Effector memory CD8-positive, alpha-beta T cell (primary cell): ENCODE measurements at regions not wholly inside any gene's neighbourhood (a gene's known extent, or its start where the extent isn't known, plus 50 kb on each side); places are given as distances from the start of the nearest gene placed in this dataset.

ENCODE experiments used
- ATAC-seq: fragments of 150-1000 bp; cut with Tn5 transposase; replicated peaks from 2 replicates; pipeline ENCODE4 v1.10.0; 2021; ENCODE audit warnings: mild to moderate bottlenecking, moderate library complexity
- DNase-seq, 3 experiments: peaks; one replicate each; pipeline ENCODE4 v3.0.0; 2021
- H3K27ac Mint-ChIP-seq, 2 donors: one replicate each; pipeline ENCODE4 v1.8.0; 2022; ENCODE audit warnings: mild to moderate bottlenecking in 2 of 2, mixed read lengths in 2 of 2, moderate library complexity in 2 of 2
- H3K27me3 Mint-ChIP-seq, 2 donors: one replicate each; pipeline ENCODE4 v1.8.0; 2022; ENCODE audit warnings: mixed read lengths in 2 of 2
- H3K36me3 Mint-ChIP-seq: one replicate; pipeline ENCODE4 v1.8.0; 2022; ENCODE audit warnings: mild to moderate bottlenecking, moderate library complexity, mixed read lengths; ENCODE audit not compliant: insufficient read depth
- H3K4me1 Mint-ChIP-seq, 2 donors: one replicate each; pipeline ENCODE4 v1.8.0; 2022; ENCODE audit warnings: low read depth in 2 of 2, mixed read lengths in 2 of 2
- H3K4me3 Mint-ChIP-seq, 2 donors: one replicate each; pipeline ENCODE4 v1.8.0; 2022; ENCODE audit warnings: mild to moderate bottlenecking in 2 of 2, mixed read lengths in 2 of 2, moderate library complexity in 2 of 2
- H3K9me3 Mint-ChIP-seq, 2 donors: one replicate each; pipeline ENCODE4 v1.8.0; 2022; ENCODE audit warnings: mixed read lengths in 2 of 2

DNA sequence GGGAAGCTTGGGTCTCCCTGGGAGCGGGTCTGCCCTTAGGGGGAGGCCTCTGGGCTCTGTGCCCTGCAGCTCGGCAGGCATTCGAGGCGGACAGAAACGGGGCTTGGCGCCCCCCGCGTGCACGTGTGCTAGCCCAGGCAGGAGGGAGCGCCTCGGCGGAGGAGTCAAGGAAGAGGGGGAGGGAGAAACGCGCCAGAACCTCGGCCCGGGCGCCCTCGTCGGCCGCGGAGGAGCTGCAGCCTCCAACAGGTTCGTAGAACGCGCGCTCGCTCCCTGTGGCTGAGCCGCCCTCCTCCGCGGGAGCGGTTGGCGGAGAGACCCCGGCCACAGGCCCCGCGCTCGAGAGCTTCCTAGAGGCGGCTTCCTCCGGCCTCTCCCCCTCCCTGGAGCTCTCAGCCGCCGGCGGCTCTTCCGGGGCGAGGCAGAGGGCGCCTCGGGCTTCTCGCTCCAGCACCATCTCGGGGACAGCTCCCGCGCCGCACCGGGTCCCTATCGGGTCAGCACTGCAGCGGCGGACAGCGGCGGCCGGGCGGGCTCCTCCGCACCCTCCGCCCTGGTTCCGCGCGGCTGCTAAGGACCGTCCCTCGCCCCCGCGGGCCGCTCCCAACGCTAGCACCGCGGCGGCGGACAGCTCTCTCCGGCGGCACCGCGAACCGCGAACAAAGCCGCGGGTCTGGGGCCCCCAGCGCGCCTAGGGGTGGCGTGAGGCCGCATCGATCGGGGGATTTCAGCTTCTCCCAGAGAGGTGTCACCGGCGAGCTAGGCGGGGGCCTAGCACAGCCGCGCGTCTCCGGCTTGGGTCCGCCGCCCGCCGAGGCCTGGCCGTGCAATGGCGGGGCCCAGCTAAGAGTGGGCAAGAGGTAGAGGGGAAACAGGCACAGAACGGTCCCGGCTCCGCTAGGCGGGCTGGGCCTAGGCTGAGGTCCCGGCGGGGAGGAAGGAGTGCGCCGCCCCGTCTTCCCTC is 74.6 kb upstream of the CPLX2 start:
- H3K36me3 Mint-ChIP-seq: peaks cover 2% of the 10 kb centered on the region
- H3K4me3 Mint-ChIP-seq: peak overlapping the region in 1 of 2 donors; percentile 13
- DNase-seq (peak; percentile 61 to 66 (median 64)), ATAC-seq (peak; percentile 98)
- H3K27ac Mint-ChIP-seq: no peak overlapping the region
- H3K9me3 Mint-ChIP-seq: no peaks in the 10 kb centered on the region
- peaks cover 85 to 93% of the 10 kb centered on the region in 2 donors for H3K27me3 Mint-ChIP-seq
- peaks cover 8% of the 10 kb centered on the region in 2 donors for H3K4me1 Mint-ChIP-seq

- H3K9me3 Mint-ChIP-seq: no peaks in the 10 kb centered on the region
- H3K27me3 Mint-ChIP-seq: peaks cover 79 to 93% of the 10 kb centered on the region in 2 donors
- H3K36me3 Mint-ChIP-seq: peaks cover 2% of the 10 kb centered on the region
- H3K27ac Mint-ChIP-seq: no peak overlapping the region
- peak overlapping the region; percentile 7 to 16 for H3K4me3 Mint-ChIP-seq
- ATAC-seq (no peak), DNase-seq (no peak)
- H3K4me1 Mint-ChIP-seq: peaks cover 8% of the 10 kb centered on the region in 2 donors
Observed at GRCh38 chr5:175797521-175798038, 73.8 kb upstream of the CPLX2 start.

- no peak overlapping the region for H3K27ac Mint-ChIP-seq
- H3K27me3 Mint-ChIP-seq: peaks cover 78 to 93% of the 10 kb centered on the region in 2 donors
- no peaks in the 10 kb centered on the region for H3K9me3 Mint-ChIP-seq
- H3K4me1 Mint-ChIP-seq: peaks cover 8% of the 10 kb centered on the region in 2 donors
- DNase-seq (no peak), ATAC-seq (no peak)
- H3K36me3 Mint-ChIP-seq: peaks cover 2% of the 10 kb centered on the region
- H3K4me3 Mint-ChIP-seq: no peak overlapping the region
Observed at GRCh38 chr5:175798626-175799025, 72.8 kb upstream of the CPLX2 start.

DNA sequence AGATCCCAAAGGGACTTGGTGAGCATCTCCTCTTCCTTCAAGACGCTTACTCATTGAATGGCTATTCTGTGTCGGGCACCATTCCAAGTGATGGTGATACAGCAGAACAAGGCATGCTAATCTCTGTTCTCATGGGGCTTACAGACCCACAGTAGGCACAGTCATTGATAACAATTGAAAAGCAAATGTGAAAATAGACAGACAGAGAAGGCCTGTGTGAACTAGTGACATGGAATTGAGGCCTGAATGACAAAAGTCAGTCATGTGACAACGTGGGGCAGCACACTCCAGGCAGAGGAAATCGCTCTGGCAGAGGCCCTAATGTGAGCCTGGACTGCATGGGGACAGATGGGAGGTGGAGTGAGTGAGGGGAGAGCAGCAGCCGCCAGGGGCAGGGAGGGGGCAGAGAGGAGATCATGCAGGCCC is 70.7 kb upstream of the CPLX2 start:
- Mint-ChIP-seq H3K36me3 (peaks cover 2% of the 10 kb centered on the region), H3K27me3 (peaks cover 71 to 89% of the 10 kb centered on the region in 2 donors), H3K4me3 (no peak overlapping the region), H3K9me3 (no peaks in the 10 kb centered on the region), H3K27ac (no peak overlapping the region), H3K4me1 (peaks cover 8% of the 10 kb centered on the region in 2 donors)
- DNase-seq (no peak), ATAC-seq (no peak)

DNA sequence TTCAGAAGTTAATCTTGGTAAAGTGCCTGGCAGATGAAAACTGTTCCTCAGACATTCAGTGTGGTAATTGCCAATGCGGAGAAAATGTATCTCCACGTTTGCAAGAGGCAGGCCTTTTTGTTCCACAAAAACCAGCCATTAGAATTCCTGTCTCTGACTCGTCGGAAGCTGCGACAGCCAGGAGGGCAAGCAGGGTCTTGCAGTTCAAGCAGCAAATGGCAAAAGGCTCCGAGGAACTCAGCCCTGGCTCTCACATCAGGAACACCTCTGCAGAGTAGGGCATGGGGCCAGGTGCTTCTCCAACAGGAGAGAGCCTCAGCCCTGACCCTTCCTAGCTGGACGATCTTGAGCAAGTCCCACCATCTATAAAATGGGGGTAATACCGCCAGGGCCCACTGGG is 69.0 kb upstream of the CPLX2 start:
- Mint-ChIP-seq H3K36me3 (peaks cover 2% of the 10 kb centered on the region), H3K9me3 (no peaks in the 10 kb centered on the region), H3K27ac (no peak overlapping the region), H3K4me1 (peaks cover 6 to 7% of the 10 kb centered on the region in 2 donors), H3K4me3 (no peak overlapping the region), H3K27me3 (peaks cover 76 to 90% of the 10 kb centered on the region in 2 donors)
- DNase-seq (no peak), ATAC-seq (no peak)

- ATAC-seq (no peak), DNase-seq (no peak)
- no peak overlapping the region for H3K4me3 Mint-ChIP-seq
- no peaks in the 10 kb centered on the region for H3K4me1 Mint-ChIP-seq
- H3K9me3 Mint-ChIP-seq: no peaks in the 10 kb centered on the region
- H3K27ac Mint-ChIP-seq: no peak overlapping the region
- peaks cover 76 to 90% of the 10 kb centered on the region in 2 donors for H3K27me3 Mint-ChIP-seq
- H3K36me3 Mint-ChIP-seq: no peaks in the 10 kb centered on the region
Observed at GRCh38 chr5:175803254-175803653, 68.1 kb upstream of the CPLX2 start.

- Mint-ChIP-seq H3K36me3 (peaks cover 2% of the 10 kb centered on the region), H3K27me3 (peaks cover 76 to 89% of the 10 kb centered on the region in 2 donors), H3K27ac (no peak overlapping the region), H3K4me3 (no peak overlapping the region), H3K9me3 (no peaks in the 10 kb centered on the region), H3K4me1 (no peaks in the 10 kb centered on the region)
- ATAC-seq: no peak
- DNase-seq: no peak
Observed at GRCh38 chr5:175803736-175804454, 67.5 kb upstream of the CPLX2 start.

DNA sequence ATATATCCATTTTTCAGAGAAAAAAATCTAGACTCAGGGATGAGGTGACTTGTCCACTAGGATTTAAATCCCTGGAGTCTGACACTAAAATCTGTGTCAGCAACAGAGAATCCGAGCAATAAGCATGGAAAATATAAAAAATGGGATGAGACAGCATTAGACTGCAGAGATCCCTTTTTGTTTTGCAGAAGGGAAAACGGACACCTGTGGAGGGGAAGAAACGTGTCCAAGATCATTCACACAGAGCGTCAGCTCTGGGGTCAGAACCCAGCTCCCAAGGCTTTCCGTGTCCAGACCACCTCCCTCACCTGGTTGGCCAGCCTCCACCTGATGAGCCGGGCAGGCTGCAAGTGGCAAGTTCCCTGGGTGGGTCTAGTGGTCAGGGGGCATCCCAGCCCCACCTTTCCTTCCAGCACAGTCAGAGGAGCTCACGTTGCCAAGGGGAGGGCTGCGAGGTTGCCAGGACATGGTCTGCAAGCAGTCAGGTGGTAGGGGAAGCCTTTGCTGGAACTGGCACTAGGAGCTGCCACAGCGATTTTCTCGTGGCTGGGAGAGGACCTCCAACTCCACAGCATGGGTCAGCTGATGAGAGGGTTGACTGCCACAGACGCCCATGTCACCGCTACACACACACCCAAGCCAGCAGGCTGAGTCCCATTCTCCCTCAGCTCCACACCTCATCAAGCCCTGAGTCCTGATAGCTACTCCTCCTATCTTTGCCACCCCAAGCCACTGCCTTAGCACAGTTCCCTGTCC is 65.9 kb upstream of the CPLX2 start:
- H3K27ac Mint-ChIP-seq: no peak overlapping the region
- no peaks in the 10 kb centered on the region for H3K4me1 Mint-ChIP-seq
- no peak for ATAC-seq
- peaks cover 3% of the 10 kb centered on the region for H3K36me3 Mint-ChIP-seq
- DNase-seq: no peak
- peaks cover 74 to 89% of the 10 kb centered on the region in 2 donors for H3K27me3 Mint-ChIP-seq
- H3K4me3 Mint-ChIP-seq: no peak overlapping the region
- H3K9me3 Mint-ChIP-seq: no peaks in the 10 kb centered on the region

- peaks cover 60 to 84% of the 10 kb centered on the region in 2 donors for H3K27me3 Mint-ChIP-seq
- H3K9me3 Mint-ChIP-seq: no peaks in the 10 kb centered on the region
- no peaks in the 10 kb centered on the region for H3K4me1 Mint-ChIP-seq
- peaks cover 3% of the 10 kb centered on the region for H3K36me3 Mint-ChIP-seq
- no peak for DNase-seq
- no peak overlapping the region for H3K27ac Mint-ChIP-seq
- no peak overlapping the region for H3K4me3 Mint-ChIP-seq
- no peak for ATAC-seq
Observed at GRCh38 chr5:175808711-175809110, 62.7 kb upstream of the CPLX2 start.

- Mint-ChIP-seq H3K9me3 (no peaks in the 10 kb centered on the region), H3K4me3 (no peak overlapping the region), H3K36me3 (peaks cover 3% of the 10 kb centered on the region), H3K27ac (no peak overlapping the region), H3K4me1 (no peaks in the 10 kb centered on the region), H3K27me3 (peaks cover 63 to 88% of the 10 kb centered on the region in 2 donors)
- DNase-seq: no peak
- no peak for ATAC-seq
Observed at GRCh38 chr5:175809531-175810121, 61.8 kb upstream of the CPLX2 start.

- Mint-ChIP-seq H3K4me3 (no peak overlapping the region), H3K27ac (no peak overlapping the region), H3K27me3 (peaks cover 56 to 86% of the 10 kb centered on the region in 2 donors), H3K4me1 (no peaks in the 10 kb centered on the region), H3K36me3 (peaks cover 3% of the 10 kb centered on the region), H3K9me3 (no peaks in the 10 kb centered on the region)
- DNase-seq (no peak), ATAC-seq (no peak)
Observed at GRCh38 chr5:175810457-175810856, 60.9 kb upstream of the CPLX2 start.

DNA sequence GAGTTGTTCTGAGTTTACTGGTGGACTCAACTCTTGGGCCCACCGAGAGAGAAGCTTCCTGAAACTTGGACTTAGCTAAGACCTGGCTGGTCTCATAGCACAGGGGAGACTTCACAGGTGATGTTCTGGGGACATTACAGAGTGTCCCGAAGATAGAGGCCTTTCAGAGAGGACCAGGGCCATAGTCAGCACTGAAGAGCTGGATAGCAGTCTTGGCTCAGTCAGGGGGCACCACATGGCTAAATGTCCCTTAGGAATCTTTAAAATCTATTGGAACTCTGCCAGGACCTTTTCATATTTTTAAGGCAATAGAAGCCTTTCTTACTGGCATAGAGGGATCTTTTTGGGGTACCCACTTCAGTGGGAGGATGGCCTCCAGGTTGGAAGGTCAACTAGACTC is 59.8 kb upstream of the CPLX2 start:
- no peak for DNase-seq

More for the DNA sequence above, 59.8 kb upstream of the CPLX2 start:
- H3K9me3 Mint-ChIP-seq: no peaks in the 10 kb centered on the region
- ATAC-seq: no peak
- peaks cover 44 to 80% of the 10 kb centered on the region in 2 donors for H3K27me3 Mint-ChIP-seq
- H3K27ac Mint-ChIP-seq: no peak overlapping the region
- no peak overlapping the region for H3K4me3 Mint-ChIP-seq
- H3K36me3 Mint-ChIP-seq: peaks cover 6% of the 10 kb centered on the region
- H3K4me1 Mint-ChIP-seq: no peaks in the 10 kb centered on the region
